H1 (cell line): ENCODE measurements at regions not wholly inside any gene's neighbourhood (a gene's known extent, or its start where the extent isn't known, plus 50 kb on each side); places are given as distances from the start of the nearest gene placed in this dataset.

Experiments
- CTCF ChIA-PET: fragments of 300-600 bp; sonication (Branson Sonifier 250); formaldehyde crosslinking; loops from one replicate; lab custom pipeline; 2021; ENCODE audit not compliant: partially characterized antibody; lab: Charles Lee
- POLR2A ChIA-PET: fragments of 300-600 bp; sonication (Branson Sonifier 250); formaldehyde crosslinking; loops from one replicate; lab custom pipeline; 2021; ENCODE audit warnings: inconsistent platforms; ENCODE audit not compliant: partially characterized antibody; lab: Charles Lee
- DNase-seq, 2 experiments: peaks; one replicate each; pipeline versions ENCODE4 v3.0.0 to v3.0.0-alpha.2; 2010 to 2022; ENCODE audit warnings: low spot score in 2 of 2, low read depth in 1 of 2, mixed read lengths in 1 of 2
- FAIRE-seq: peaks from 2 replicates; lab custom pipeline; 2011; peaks lifted over from hg19 to GRCh38; lab: Jason Lieb, UNC
- H2AFZ ChIP-seq: 2 replicates; pipeline ENCODE4 v1.8.1; 2012; ENCODE audit warnings: low read length, inconsistent platforms
- H2AK5ac ChIP-seq: 2 replicates; pipeline ENCODE4 v1.6.1; 2013; ENCODE audit warnings: low read depth, low read length
- H2BK120ac ChIP-seq: replicated peaks from 2 replicates; pipeline ENCODE3; 2013; ENCODE audit warnings: low read depth, low read length, inconsistent platforms
- H2BK12ac ChIP-seq: 2 replicates; pipeline ENCODE4 v1.6.1; 2013; ENCODE audit warnings: low read depth, low read length
- H2BK15ac ChIP-seq: 2 replicates; pipeline ENCODE4 v1.6.1; 2013; ENCODE audit warnings: low read length
- H2BK20ac ChIP-seq: 2 replicates; pipeline ENCODE4 v1.6.1; 2013; ENCODE audit warnings: low read length
- H2BK5ac ChIP-seq: 2 replicates; pipeline ENCODE4 v1.6.1; 2013; ENCODE audit warnings: low read depth, low read length
- H3K14ac ChIP-seq: 2 replicates; pipeline ENCODE4 v1.6.1; 2013; ENCODE audit warnings: inconsistent platforms; ENCODE audit not compliant: insufficient read length
- H3K18ac ChIP-seq: 2 replicates; pipeline ENCODE4 v1.6.1; 2013; ENCODE audit warnings: low read length; ENCODE audit errors: extremely low read depth
- H3K23ac ChIP-seq: 2 replicates; pipeline ENCODE4 v1.6.1; 2013; ENCODE audit warnings: inconsistent platforms; ENCODE audit not compliant: insufficient read length
- H3K23me2 ChIP-seq: 2 replicates; pipeline ENCODE4 v1.6.1; 2013; ENCODE audit warnings: low read depth, low read length
- H3K27ac ChIP-seq: 2 replicates; pipeline ENCODE4 v1.6.1; 2011; ENCODE audit warnings: low read depth, low read length, inconsistent platforms
- H3K27me3 ChIP-seq, 4 experiments: replicated peaks in 1 of 4; 1 replicate in 1 of 4; 2 replicates in 3 of 4; pipeline versions ENCODE4 v1.6.1 to v1.8.1; 2011 to 2013; ENCODE audit warnings: low read length in 3 of 4, mild to moderate bottlenecking in 3 of 4, inconsistent platforms in 2 of 4, mixed read lengths in 2 of 4, moderate library complexity in 1 of 4; ENCODE audit not compliant: control insufficient read depth in 3 of 4, insufficient read depth in 3 of 4; ENCODE audit errors: extremely low read depth in 1 of 4
- H3K36me3 ChIP-seq, 4 experiments: 2 replicates each; pipeline versions ENCODE4 v1.6.1 to v1.8.1; 2011 to 2013; ENCODE audit warnings: mild to moderate bottlenecking in 4 of 4, low read length in 3 of 4, moderate library complexity in 2 of 4, control low read depth in 1 of 4, inconsistent platforms in 1 of 4; ENCODE audit not compliant: insufficient read depth in 4 of 4, control insufficient read depth in 2 of 4
- H3K4ac ChIP-seq: replicated peaks from 2 replicates; pipeline ENCODE3; 2013; ENCODE audit warnings: low read length, low read depth, mixed read lengths, inconsistent platforms; ENCODE audit not compliant: insufficient read length
- H3K4me1 ChIP-seq, 4 experiments: replicated peaks in 1 of 4; 1 replicate in 1 of 4; 2 replicates in 3 of 4; pipeline versions ENCODE4 v1.6.1 to v1.8.1; 2011 to 2013; ENCODE audit warnings: low read length in 3 of 4, inconsistent platforms in 2 of 4, mixed read lengths in 1 of 4; ENCODE audit not compliant: insufficient read depth in 4 of 4, control insufficient read depth in 3 of 4
- H3K4me2 ChIP-seq, 2 experiments: 2 replicates each; pipeline versions ENCODE4 v1.6.1 to v1.8.1; 2011 to 2013; ENCODE audit warnings: low read depth in 2 of 2, low read length in 2 of 2, control low read depth in 1 of 2, inconsistent platforms in 1 of 2, mild to moderate bottlenecking in 1 of 2; ENCODE audit not compliant: insufficient read depth in 1 of 2
- H3K4me3 ChIP-seq, 4 experiments: fragments of 200-600, 300-600 bp in 1 of 4; sonication (generic), shearing (Covaris generic), sonication (Bioruptor Twin) in 1 of 4; 2 replicates each; pipeline versions ENCODE4 v1.5.1 to v1.8.1; 2011 to 2016; ENCODE audit warnings: low read length in 4 of 4, low read depth in 3 of 4, control low read depth in 2 of 4, inconsistent platforms in 2 of 4, mild to moderate bottlenecking in 2 of 4, mixed read lengths in 1 of 4, moderate library complexity in 1 of 4; ENCODE audit not compliant: insufficient read depth in 2 of 4; ENCODE audit errors: extremely low read depth in 1 of 4
- H3K56ac ChIP-seq: replicated peaks from 2 replicates; pipeline ENCODE3; 2013; ENCODE audit warnings: low read depth, mild to moderate bottlenecking, mixed read lengths, low read length, inconsistent platforms; ENCODE audit not compliant: insufficient read length
- H3K79me1 ChIP-seq: 2 replicates; pipeline ENCODE4 v1.6.1; 2013; ENCODE audit warnings: low read depth, low read length, control low read depth
- H3K79me2 ChIP-seq, 2 experiments: 2 replicates each; pipeline versions ENCODE4 v1.6.1 to v1.8.1; 2012 to 2013; ENCODE audit warnings: low read length in 2 of 2, mild to moderate bottlenecking in 2 of 2, inconsistent platforms in 1 of 2; ENCODE audit not compliant: insufficient read depth in 2 of 2, control insufficient read depth in 1 of 2
- H3K9ac ChIP-seq, 4 experiments: replicated peaks in 1 of 4; 1 replicate in 1 of 4; 2 replicates in 3 of 4; pipeline versions ENCODE4 v1.6.1 to v1.8.1; 2011 to 2013; ENCODE audit warnings: low read depth in 3 of 4, low read length in 3 of 4, control low read depth in 2 of 4, mild to moderate bottlenecking in 2 of 4, moderate library complexity in 2 of 4, inconsistent platforms in 1 of 4; ENCODE audit errors: extremely low read depth in 1 of 4
- H3K9me3 ChIP-seq, 2 experiments: 2 replicates each; pipeline versions ENCODE4 v1.6.1 to v1.8.1; 2012 to 2013; ENCODE audit warnings: mild to moderate bottlenecking in 2 of 2, moderate library complexity in 2 of 2, control low read depth in 1 of 2, inconsistent platforms in 1 of 2, low read depth in 1 of 2, low read length in 1 of 2, mixed read lengths in 1 of 2; ENCODE audit not compliant: insufficient read depth in 2 of 2
- H4K20me1 ChIP-seq, 2 experiments: replicated peaks in 1 of 2; 2 replicates each; pipeline versions ENCODE3 to v1.8.1; 2011 to 2013; ENCODE audit warnings: inconsistent platforms in 2 of 2, low read length in 2 of 2, mild to moderate bottlenecking in 1 of 2; ENCODE audit not compliant: insufficient read depth in 2 of 2, control insufficient read depth in 1 of 2
- H4K5ac ChIP-seq: 2 replicates; pipeline ENCODE4 v1.6.1; 2013; ENCODE audit warnings: low read length, low read depth, mixed read lengths, inconsistent platforms; ENCODE audit not compliant: insufficient read length
- H4K8ac ChIP-seq: 2 replicates; pipeline ENCODE4 v1.8.0; 2013; ENCODE audit warnings: mild to moderate bottlenecking, moderate library complexity, low read length, inconsistent platforms; ENCODE audit not compliant: insufficient read depth; ENCODE audit errors: extremely low read depth
- H4K91ac ChIP-seq: replicated peaks from 2 replicates; pipeline ENCODE3; 2013; ENCODE audit warnings: low read length, mixed read lengths, inconsistent platforms; ENCODE audit not compliant: insufficient read length
- CHD1 ChIP-seq: IDR thresholded peaks from 2 replicates; pipeline ENCODE4 v1.6.1; 2012; ENCODE audit warnings: low read depth, low read length, improper control_type of control experiment
- CHD2 ChIP-seq: IDR thresholded peaks from 2 replicates; pipeline ENCODE4 v1.6.1; 2012; ENCODE audit warnings: low read length, improper control_type of control experiment
- MAFK ChIP-seq: IDR thresholded peaks from 2 replicates; pipeline ENCODE4 v1.6.1; 2012; ENCODE audit warnings: low read depth, mild to moderate bottlenecking, improper control_type of control experiment, low read length
- RAD21 ChIP-seq, 2 experiments: IDR thresholded peaks in 1 of 2; conservative IDR thresholded peaks in 1 of 2; 2 replicates each; pipeline ENCODE4 v1.6.1; 2011; ENCODE audit warnings: low read depth in 2 of 2, low read length in 2 of 2, improper control_type of control experiment in 1 of 2, inconsistent platforms in 1 of 2, mild to moderate bottlenecking in 1 of 2, moderate library complexity in 1 of 2
- RFX5 ChIP-seq: IDR thresholded peaks from 2 replicates; pipeline ENCODE4 v1.6.1; 2011; ENCODE audit warnings: low read depth, low read length, improper control_type of control experiment, borderline replicate concordance
- SP1 ChIP-seq: IDR thresholded peaks from 2 replicates; pipeline ENCODE4 v1.6.1; 2011; ENCODE audit warnings: low read depth, low read length
- TEAD4 ChIP-seq: IDR thresholded peaks from 2 replicates; pipeline ENCODE4 v1.6.1; 2012; ENCODE audit warnings: low read depth, low read length, inconsistent platforms, mixed read lengths
- WGBS, 2 experiments: shearing (Covaris generic) in 1 of 2; methylation state at CpG; one replicate each; pipeline versions ENCODE4 v1.1.6 to v1.1.7; 2013 to 2015; ENCODE audit warnings: low lambda C conversion rate in 2 of 2, mixed read lengths in 2 of 2, inconsistent platforms in 1 of 2, low coverage in 1 of 2, missing lambda C conversion rate in 1 of 2; ENCODE audit not compliant: insufficient replicate concordance in 2 of 2, insufficient coverage in 1 of 2, insufficient read length in 1 of 2; ENCODE audit errors: extremely low coverage in 1 of 2, missing lambda C conversion rate in 1 of 2; 5-methylcytosine and 5-hydroxymethylcytosine counted together
- TF ChIP-seq, protein P1 (sequence below): IDR thresholded peaks from 2 replicates; pipeline ENCODE4 v1.6.1; 2011; ENCODE audit warnings: low read depth, mild to moderate bottlenecking, low read length; ENCODE audit not compliant: insufficient read depth

- no peak overlapping the region for H3K4me3 ChIP-seq
- H3K79me1 ChIP-seq, result no peaks in the 10 kb centered on the region
- H3K4me2 ChIP-seq, result no peak overlapping the region
- H3K23ac ChIP-seq, result no peak overlapping the region
- H3K14ac ChIP-seq, result no peak overlapping the region
- no peak overlapping the region for H3K4ac ChIP-seq
- no peak overlapping the region for H2AK5ac ChIP-seq
- no peak overlapping the region for H2BK120ac ChIP-seq
- H3K9ac ChIP-seq, result no peak overlapping the region
- H3K27ac ChIP-seq, result no peak overlapping the region
- no peak overlapping the region for H3K56ac ChIP-seq
- no peak overlapping the region for H2AFZ ChIP-seq
- no peaks in the 10 kb centered on the region for H3K36me3 ChIP-seq
- FAIRE-seq (no peak), DNase-seq (no peak)
- H3K4me1 ChIP-seq, result no peaks in the 10 kb centered on the region
- peaks cover 0 to 1% (median 0%) of the 10 kb centered on the region in 4 experiments; a peak in 1 of 7 replicates for H3K27me3 ChIP-seq
- WGBS, 2 experiments, result 86% methylated on average over 1 of the region's 1 CpG; no CpG with 5 or more reads in 1 of the 2 experiments
- ChIA-PET POLR2A (interaction anchor here (0.6 kb wide), 1 partner anchor 1257 kb away, joined by 4 read pairs; no protein-coding TSS in a partner anchor), CTCF (no interaction called here)
- H4K91ac ChIP-seq, result no peak overlapping the region
- TF ChIP-seq CHD2 (no peak), CHD1 (no peak), RFX5 (no peak), RAD21 (IDR thresholded peaks at IDR 0.05 in 1 of 2, conservative IDR thresholded peaks at IDR 0.05 in 1 of 2; ENCODE audit: low read depth in 2 of 2, low read length in 2 of 2) (no peak), SP1 (no peak), TEAD4 (no peak), MAFK (no peak)
- TF ChIP-seq, protein P1, sequence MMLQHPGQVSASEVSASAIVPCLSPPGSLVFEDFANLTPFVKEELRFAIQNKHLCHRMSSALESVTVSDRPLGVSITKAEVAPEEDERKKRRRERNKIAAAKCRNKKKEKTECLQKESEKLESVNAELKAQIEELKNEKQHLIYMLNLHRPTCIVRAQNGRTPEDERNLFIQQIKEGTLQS, result no peak
- no peaks in the 10 kb centered on the region for H3K23me2 ChIP-seq
- no peak overlapping the region for H4K8ac ChIP-seq
- no peaks in the 10 kb centered on the region for H4K20me1 ChIP-seq
- H2BK20ac ChIP-seq, result no peak overlapping the region
- H3K9me3 ChIP-seq, result no peaks in the 10 kb centered on the region
- no peak overlapping the region for H2BK12ac ChIP-seq
- no peak overlapping the region for H2BK5ac ChIP-seq
- H2BK15ac ChIP-seq, result no peak overlapping the region
- H3K79me2 ChIP-seq, result no peaks in the 10 kb centered on the region
- H4K5ac ChIP-seq, result no peak overlapping the region
- H3K18ac ChIP-seq, result no peak overlapping the region
These were observed 376.5 kb upstream of the MAD2L1 start for GRCh38 chr4:120443116-120443515.
